IPS DF 4.7 (cell line): ENCODE measurements at regions not wholly inside any gene's neighbourhood (a gene's known extent, or its start where the extent isn't known, plus 50 kb on each side); places are given as distances from the start of the nearest gene placed in this dataset.

Source experiments
- DNase-seq: peaks from one replicate; pipeline ENCODE4 v3.0.0-alpha.2; 2013; ENCODE audit warnings: low spot score; ENCODE audit errors: extremely low read depth

GRCh38 chr17:5635949-5636348 lies 51.6 kb upstream of the NLRP1 start:
- no peak for DNase-seq

GRCh38 chr17:5638596-5638995 lies 54.3 kb upstream of the NLRP1 start:
- DNase-seq, result no peak

- no peak for DNase-seq
These were observed 56.4 kb upstream of the NLRP1 start for GRCh38 chr17:5640726-5641125.

GRCh38 chr17:5642752-5643151 lies 58.4 kb upstream of the NLRP1 start:
- DNase-seq, result no peak

- no peak for DNase-seq
These were observed 59.8 kb upstream of the NLRP1 start for GRCh38 chr17:5644065-5644464.

- DNase-seq, result no peak
These were observed 67.0 kb upstream of the NLRP1 start for GRCh38 chr17:5651348-5651747.

- no peak for DNase-seq
These were observed 77.3 kb upstream of the NLRP1 start for GRCh38 chr17:5661491-5662125.

DNA sequence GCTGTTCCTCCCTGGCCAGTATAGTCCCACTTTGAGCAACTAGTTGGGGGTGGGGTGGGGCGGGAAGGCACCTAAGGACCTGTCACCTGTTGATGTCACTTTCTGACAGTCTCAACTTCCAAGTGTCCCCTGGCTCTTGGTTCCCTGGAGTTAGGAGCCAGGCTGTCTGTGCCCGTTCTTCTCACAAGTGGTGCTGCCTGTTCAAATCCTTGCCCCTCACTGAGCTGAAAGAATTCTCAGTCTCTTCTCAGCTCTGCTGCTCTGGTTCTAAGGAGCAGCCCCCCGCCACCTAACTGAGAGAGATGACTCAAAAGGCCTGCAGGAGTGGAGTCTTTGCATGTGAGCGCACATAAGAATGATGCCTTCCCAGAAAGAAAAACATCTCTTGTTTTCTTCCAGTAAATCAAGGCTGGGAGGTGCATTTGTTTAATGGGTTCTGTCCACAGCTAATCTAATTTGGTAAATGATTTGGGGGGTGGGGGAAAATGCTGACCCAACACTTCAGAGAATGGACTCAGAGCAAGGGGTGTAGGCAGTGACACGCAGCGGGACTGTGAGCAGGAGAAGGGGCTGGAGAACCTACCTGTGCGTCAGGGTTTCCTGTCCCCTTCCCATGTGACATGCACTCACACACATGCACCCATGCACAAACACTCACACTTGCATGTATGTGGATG lies 78.2 kb upstream of the NLRP1 start:
- DNase-seq, result no peak

DNA sequence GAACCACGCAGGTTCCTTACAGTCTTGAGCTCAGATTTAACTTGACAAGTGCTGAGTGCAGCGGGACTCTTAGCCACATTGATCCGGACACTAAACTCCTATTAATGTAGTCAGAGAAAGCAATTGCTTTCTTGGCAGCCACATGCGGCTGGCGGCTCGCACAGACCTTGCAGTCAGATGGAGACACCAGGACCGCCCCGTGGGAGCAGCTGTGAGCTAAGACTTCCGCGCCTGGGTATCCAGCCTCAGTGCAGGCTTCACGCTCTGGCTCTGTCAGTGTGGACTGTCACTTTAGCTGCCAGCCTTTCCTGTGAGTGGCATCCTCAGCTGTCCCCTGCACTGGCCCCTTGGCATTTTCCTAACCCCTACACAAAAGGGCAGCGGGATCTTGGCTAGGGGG lies 80.9 kb upstream of the NLRP1 start:
- no peak for DNase-seq

GRCh38 chr17:5667871-5668270 lies 83.6 kb upstream of the NLRP1 start:
- DNase-seq, result no peak

DNA sequence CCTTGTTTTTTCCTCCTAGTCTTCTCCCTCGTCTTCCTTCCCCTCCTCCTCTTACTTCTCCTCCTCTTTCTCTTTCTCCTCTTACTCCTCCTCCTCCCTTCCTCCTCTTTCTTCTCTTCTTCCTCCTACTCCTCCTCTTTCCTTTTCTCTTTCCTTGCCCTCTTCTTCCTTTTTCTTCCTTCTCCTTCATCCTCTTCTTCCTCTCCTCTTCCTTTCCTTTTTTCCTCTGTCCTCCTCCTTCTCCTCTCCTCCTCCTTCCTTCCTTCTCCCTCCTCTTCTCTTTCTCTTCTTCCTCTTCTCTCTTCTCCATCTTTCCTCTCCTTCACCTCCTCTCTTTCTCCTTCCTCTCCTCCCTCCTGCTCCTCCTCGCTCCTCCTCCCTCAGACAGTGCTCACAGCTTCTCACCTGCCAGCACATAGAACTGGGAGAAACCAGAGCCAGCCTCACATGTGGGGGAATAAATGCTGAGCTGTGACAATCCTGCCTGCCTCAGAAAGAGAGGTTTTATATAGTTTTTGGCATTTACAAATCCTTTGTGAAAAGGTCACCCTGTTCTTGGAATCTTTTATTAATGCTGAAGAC lies 84.3 kb upstream of the NLRP1 start:
- no peak for DNase-seq

- no peak for DNase-seq
These were observed 84.9 kb upstream of the NLRP1 start for GRCh38 chr17:5669191-5669590.

- no peak for DNase-seq
These were observed 87.8 kb upstream of the NLRP1 start for GRCh38 chr17:5672141-5672540.

- no peak for DNase-seq
These were observed 88.6 kb upstream of the NLRP1 start for GRCh38 chr17:5672815-5673430.

DNA sequence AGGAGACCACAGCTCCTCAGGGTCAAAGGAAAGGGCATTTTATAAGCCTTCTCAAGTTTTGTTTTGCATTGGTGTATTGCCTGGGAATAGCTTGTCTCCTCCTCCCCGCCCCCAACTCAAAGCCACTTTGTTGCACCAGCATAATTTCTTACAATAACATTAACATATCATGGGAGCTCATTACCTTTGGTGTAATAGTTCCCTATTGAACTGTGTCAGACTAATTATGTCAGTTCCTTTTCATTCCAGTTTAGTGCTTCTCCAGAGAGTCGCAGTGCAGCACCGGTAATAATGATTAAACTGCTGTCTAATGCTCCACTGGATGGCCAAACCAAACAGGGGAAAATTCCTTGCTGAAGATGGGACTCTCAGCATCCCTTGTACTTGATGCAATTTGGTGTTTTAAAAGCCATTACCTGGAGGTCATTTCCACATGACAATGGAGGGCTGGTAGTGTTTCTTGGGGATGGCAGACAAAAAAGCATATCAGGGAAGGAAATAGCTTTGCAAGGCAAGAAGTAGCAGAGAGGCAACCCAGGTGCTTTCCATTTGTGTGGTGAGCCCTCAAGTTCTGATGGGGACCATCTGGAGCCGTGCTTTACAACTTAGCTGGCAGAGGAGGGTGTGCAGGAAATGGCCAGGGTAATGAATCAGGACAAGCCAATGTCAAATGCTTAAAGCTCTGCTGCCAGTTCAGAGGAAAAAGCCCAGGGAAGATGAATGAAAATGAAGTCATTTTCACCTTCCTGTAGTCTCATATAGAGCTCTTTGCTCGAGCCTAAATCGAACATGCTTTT lies 91.5 kb upstream of the NLRP1 start:
- DNase-seq, result no peak

GRCh38 chr17:5677620-5678019 lies 93.3 kb upstream of the NLRP1 start:
- no peak for DNase-seq

DNA sequence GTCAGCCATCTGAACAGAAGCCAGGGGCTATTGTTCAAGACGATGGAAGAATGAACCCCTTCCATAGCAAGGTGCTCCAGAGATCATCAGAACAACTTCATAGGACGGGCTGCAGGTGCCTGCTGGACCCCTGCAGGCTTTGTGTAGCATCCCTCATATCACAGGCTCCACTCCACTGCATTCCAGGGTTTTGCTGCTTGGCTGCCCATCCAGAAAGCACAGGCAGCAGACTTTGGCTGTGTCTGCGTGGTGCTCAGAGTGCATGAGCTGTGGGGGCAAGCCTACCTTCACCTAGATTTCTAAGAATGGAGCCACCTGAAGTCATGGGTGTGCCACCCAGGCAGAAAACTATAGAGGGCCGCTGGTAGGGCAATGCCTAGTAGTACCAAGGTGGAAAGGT lies 93.9 kb upstream of the NLRP1 start:
- DNase-seq, result no peak

GRCh38 chr17:5680766-5681165 lies 96.5 kb upstream of the NLRP1 start:
- no peak for DNase-seq

DNA sequence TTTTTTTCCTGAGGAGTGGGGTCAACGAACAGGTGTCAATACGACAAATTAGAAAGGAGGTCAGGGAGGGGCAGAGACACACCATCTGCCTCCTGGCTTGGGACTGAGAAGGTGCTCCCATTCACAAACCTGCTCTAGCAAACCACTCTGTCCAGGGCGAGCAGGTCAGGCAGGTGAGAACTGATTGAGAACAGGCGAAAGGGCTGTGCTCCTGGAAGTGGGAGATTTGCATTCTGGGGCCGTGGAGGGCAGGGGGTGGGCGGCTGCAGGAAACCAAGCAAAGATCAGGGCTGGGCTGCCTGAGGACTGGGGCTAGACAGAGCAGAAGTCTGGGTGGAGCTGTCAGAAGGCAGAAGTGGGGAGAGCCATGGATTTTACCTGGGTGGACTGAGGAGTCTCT lies 98.9 kb upstream of the NLRP1 start:
- DNase-seq, result no peak

GRCh38 chr17:5686074-5686635 lies 101.8 kb upstream of the NLRP1 start:
- no peak for DNase-seq

DNA sequence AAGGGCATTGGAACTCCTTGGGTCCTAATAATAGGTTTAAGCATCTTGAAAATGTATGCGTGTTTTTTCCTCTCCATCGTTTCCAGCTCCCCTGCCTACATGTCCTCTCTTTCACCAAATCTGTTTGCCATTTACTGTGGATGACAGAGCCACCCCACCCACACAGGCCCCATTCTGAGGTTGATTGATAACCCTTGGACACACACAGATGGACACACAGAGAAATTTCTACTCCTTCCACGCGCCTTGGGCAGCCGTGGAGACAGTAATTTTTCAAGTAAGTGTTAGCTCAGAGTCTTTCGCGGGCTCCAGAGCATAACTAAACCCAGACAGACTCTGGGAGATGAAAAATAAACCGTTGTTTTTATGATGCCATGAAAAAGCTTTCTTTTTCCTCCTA lies 103.3 kb upstream of the NLRP1 start:
- DNase-seq, result no peak

- DNase-seq, result no peak
These were observed 109.5 kb upstream of the NLRP1 start for GRCh38 chr17:5693821-5694220.
